ENCODE measurements at regions not wholly inside any gene's neighbourhood (a gene's known extent, or its start where the extent isn't known, plus 50 kb on each side); places are given as distances from the start of the nearest gene placed in this dataset.

GRCh38 chr9:108074900-108075299 lies 585.3 kb upstream of the KLF4 start:
- 82% methylated on average over 5 of the region's 5 CpGs for WGBS
- peaks cover 0 to 2% (median 0%) of the 10 kb centered on the region in 4 donors for H3K27me3 ChIP-seq (ENCODE audit: control insufficient read depth in 4 of 4, insufficient read depth in 4 of 4, low read length in 3 of 4)
- H3K9me3 ChIP-seq (ENCODE audit: control insufficient read depth in 4 of 4, low read length in 3 of 4): no peaks in the 10 kb centered on the region
- H3K9ac ChIP-seq (ENCODE audit: low read depth in 1 of 2, low read length in 2 of 2): no peak overlapping the region
- TF ChIP-seq TAF1 (conservative IDR thresholded peaks at IDR 0.05): no peak
- no peak for TF ChIP-seq REST (IDR thresholded peaks at IDR 0.05)
- TF ChIP-seq RAD21 (IDR thresholded peaks at IDR 0.05): no peak
- TF ChIP-seq EGR1 (IDR thresholded peaks at IDR 0.05; ENCODE audit: low read depth in 2 of 2): no peak
- no peak for TF ChIP-seq MAX (IDR thresholded peaks at IDR 0.05)
- TF ChIP-seq CTCF (IDR thresholded peaks at IDR 0.05; ENCODE audit: low read depth, low read length, missing input control): no peak
- TF ChIP-seq ZBTB33 (IDR thresholded peaks at IDR 0.05): no peak
- TF ChIP-seq HNF4A (conservative IDR thresholded peaks at IDR 0.05): no peak
- TF ChIP-seq HNF4G (IDR thresholded peaks at IDR 0.05): no peak
- TF ChIP-seq FOXA2 (IDR thresholded peaks at IDR 0.05): no peak
- no peak for TF ChIP-seq RXRA (IDR thresholded peaks at IDR 0.05)
- no peak for TF ChIP-seq SP1 (IDR thresholded peaks at IDR 0.05)
- TF ChIP-seq JUND (IDR thresholded peaks at IDR 0.05): no peak
- TF ChIP-seq FOXA1 (IDR thresholded peaks at IDR 0.05): no peak
- TF ChIP-seq GABPA (IDR thresholded peaks at IDR 0.05 in 1 of 2, conservative IDR thresholded peaks at IDR 0.05 in 1 of 2): no peak
- TF ChIP-seq YY1 (IDR thresholded peaks at IDR 0.05): no peak
- no peak for TF ChIP-seq NR2F2 (IDR thresholded peaks at IDR 0.05)
- TF ChIP-seq ATF3 (IDR thresholded peaks at IDR 0.05): no peak
- no peaks in the 10 kb centered on the region for H3K36me3 ChIP-seq (ENCODE audit: control insufficient read depth in 4 of 4, insufficient read depth in 3 of 4, low read depth in 1 of 4, low read length in 3 of 4)
- H3K27ac ChIP-seq (ENCODE audit: low read depth in 1 of 2, low read length in 2 of 2): no peak overlapping the region
- H3K4me3 ChIP-seq (ENCODE audit: low read depth in 1 of 3, low read length in 3 of 3): no peak overlapping the region
- peak; percentile 10 for DNase-seq (ENCODE audit: low spot score)
- H3K4me1 ChIP-seq (ENCODE audit: control insufficient read depth in 4 of 4, insufficient read depth in 4 of 4, low read length in 3 of 4): no peaks in the 10 kb centered on the region
